ENCODE measurements at regions not wholly inside any gene's neighbourhood (a gene's known extent, or its start where the extent isn't known, plus 50 kb on each side); places are given as distances from the start of the nearest gene placed in this dataset.

DNA sequence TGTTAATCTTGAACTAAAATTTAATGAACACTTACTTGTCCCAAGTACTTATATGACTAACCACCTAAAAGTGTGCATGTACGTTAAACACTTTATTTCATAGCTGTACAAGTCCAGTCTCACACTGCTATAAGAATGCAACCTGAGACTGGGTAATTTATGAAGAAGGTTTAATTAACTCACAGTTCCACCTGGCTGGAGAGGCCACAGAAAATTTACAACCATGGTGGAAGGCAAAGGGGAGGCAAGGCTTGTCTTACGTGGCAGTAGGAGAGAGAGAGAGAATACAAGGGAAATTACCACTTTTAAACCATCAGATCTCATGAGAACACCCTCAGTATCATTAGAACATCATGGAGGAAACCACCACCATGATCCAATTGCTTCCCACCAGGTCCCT lies 748.7 kb upstream of the HS3ST1 start:
- no peak for DNase-seq (ENCODE audit: low read depth in 2 of 2)
- H3K4me3 ChIP-seq (replicated peaks in 1 of 2; ENCODE audit: low read depth in 2 of 2, low read length in 2 of 2), result no peak overlapping the region
- TF ChIP-seq, protein P1, sequence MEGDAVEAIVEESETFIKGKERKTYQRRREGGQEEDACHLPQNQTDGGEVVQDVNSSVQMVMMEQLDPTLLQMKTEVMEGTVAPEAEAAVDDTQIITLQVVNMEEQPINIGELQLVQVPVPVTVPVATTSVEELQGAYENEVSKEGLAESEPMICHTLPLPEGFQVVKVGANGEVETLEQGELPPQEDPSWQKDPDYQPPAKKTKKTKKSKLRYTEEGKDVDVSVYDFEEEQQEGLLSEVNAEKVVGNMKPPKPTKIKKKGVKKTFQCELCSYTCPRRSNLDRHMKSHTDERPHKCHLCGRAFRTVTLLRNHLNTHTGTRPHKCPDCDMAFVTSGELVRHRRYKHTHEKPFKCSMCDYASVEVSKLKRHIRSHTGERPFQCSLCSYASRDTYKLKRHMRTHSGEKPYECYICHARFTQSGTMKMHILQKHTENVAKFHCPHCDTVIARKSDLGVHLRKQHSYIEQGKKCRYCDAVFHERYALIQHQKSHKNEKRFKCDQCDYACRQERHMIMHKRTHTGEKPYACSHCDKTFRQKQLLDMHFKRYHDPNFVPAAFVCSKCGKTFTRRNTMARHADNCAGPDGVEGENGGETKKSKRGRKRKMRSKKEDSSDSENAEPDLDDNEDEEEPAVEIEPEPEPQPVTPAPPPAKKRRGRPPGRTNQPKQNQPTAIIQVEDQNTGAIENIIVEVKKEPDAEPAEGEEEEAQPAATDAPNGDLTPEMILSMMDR (IDR thresholded peaks at IDR 0.05; ENCODE audit: low read depth, low read length), result no peak

GRCh38 chr4:12173496-12173895 lies 744.8 kb upstream of the HS3ST1 start:
- no peak overlapping the region for H3K4me3 ChIP-seq (replicated peaks in 1 of 2; ENCODE audit: low read depth in 2 of 2, low read length in 2 of 2)
- TF ChIP-seq, protein P1 (IDR thresholded peaks at IDR 0.05; ENCODE audit: low read depth, low read length), result no peak
- DNase-seq (ENCODE audit: low read depth in 2 of 2), result no peak

GRCh38 chr4:12172198-12172973 lies 743.7 kb upstream of the HS3ST1 start:
- TF ChIP-seq, protein P1 (IDR thresholded peaks at IDR 0.05; ENCODE audit: low read depth, low read length), result no peak
- no peak for DNase-seq (ENCODE audit: low read depth in 2 of 2)
- H3K4me3 ChIP-seq (replicated peaks in 1 of 2; ENCODE audit: low read depth in 2 of 2, low read length in 2 of 2), result no peak overlapping the region

DNA sequence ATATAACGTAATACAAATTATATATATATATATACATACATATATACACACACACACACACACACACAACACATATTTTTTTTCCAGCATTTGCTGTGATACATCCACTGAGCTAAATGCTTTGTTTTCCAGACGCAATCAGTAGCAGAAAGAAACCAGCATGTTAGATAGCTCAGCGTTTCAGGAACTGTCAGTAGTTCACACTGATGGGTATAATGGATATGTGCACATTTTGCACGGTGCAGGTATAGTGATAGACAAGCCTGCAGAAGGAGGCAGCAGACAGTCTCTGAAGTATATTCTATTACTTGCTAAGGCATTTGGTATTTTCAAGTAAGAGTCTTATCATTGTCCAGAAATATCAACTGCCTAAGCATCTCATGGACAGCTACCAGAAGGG lies 741.6 kb upstream of the HS3ST1 start:
- DNase-seq (ENCODE audit: low read depth in 2 of 2), result no peak
- no peak overlapping the region for H3K4me3 ChIP-seq (replicated peaks in 1 of 2; ENCODE audit: low read depth in 2 of 2, low read length in 2 of 2)
- TF ChIP-seq, protein P1 (IDR thresholded peaks at IDR 0.05; ENCODE audit: low read depth, low read length), result no peak

- H3K4me3 ChIP-seq (replicated peaks in 1 of 2; ENCODE audit: low read depth in 2 of 2, low read length in 2 of 2), result no peak overlapping the region
- DNase-seq (ENCODE audit: low read depth in 2 of 2), result peak in 1 of 2 donors; percentile 2
- TF ChIP-seq, protein P1 (IDR thresholded peaks at IDR 0.05; ENCODE audit: low read depth, low read length), result no peak
These were observed 736.9 kb upstream of the HS3ST1 start for GRCh38 chr4:12165616-12166015.

- peak; percentile 5 to 6 for DNase-seq (ENCODE audit: low read depth in 2 of 2)
- no peak overlapping the region for H3K4me3 ChIP-seq (replicated peaks in 1 of 2; ENCODE audit: low read depth in 2 of 2, low read length in 2 of 2)
- TF ChIP-seq, protein P1 (IDR thresholded peaks at IDR 0.05; ENCODE audit: low read depth, low read length), result no peak
These were observed 717.6 kb upstream of the HS3ST1 start for GRCh38 chr4:12146339-12146738.

DNA sequence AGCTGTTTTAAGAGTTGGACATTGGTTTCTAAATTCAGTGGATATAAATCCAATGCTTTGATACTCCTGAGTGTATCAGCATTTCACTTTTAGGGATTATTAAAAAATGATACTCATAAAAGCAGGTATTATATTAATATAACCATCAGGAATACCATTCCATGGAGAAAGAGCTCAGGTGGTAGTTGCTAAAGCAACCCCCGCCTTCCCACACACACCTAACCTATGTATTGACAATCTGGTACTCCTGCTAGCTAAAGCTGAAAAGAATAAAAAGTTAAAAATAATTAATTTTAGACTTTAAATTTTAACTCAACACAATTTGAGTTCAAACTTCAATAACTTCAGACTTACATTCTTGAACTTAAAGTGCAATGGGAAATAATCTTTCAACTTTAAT lies 717.1 kb upstream of the HS3ST1 start:
- H3K4me3 ChIP-seq (replicated peaks in 1 of 2; ENCODE audit: low read depth in 2 of 2, low read length in 2 of 2), result no peak overlapping the region
- no peak for DNase-seq (ENCODE audit: low read depth in 2 of 2)
- TF ChIP-seq, protein P1 (IDR thresholded peaks at IDR 0.05; ENCODE audit: low read depth, low read length), result no peak

Measured in cardiac fibroblast (primary cell).